ENCODE measurements at regions not wholly inside any gene's neighbourhood (a gene's known extent, or its start where the extent isn't known, plus 50 kb on each side); places are given as distances from the start of the nearest gene placed in this dataset.

DNA sequence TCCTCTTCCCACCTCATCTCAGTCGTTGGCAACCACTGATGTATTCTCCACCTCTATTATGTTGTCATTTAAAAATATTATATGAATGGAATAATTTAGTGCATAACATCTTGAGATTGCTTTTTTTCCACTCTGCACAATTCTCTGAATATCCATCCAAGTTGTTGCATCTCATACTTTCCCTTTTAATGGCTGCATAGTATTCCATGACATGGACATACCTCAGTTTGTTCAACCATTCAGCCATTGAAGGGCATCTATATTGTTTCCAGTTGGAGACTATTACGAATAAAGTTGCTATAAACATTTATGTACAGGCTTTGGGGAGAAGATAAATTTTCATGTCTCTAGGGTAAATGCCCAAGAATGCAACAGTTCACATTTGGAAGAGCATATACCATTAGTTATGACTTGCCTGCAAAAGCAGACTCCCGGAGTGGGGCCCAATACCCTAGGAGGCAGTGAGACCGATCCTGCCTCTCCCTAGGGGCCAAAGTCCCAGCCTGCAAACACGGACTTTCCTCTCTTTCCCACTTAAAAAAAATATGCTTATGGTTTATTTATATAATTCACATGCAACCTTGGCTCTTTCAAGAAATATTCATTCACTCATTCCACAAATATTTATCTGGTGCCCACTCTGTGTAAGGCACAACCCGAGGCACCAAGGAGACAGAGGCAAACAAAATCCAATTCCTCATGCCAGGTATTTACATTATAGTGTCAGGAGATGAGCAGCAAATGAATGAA, 227.0 kb upstream of the PMEPA1 start:
- Histone ChIP-seq H3K4me3 (no peak overlapping the region), H3K27me3 (ENCODE audit: low read depth) (no peaks in the 10 kb centered on the region), H3K36me3 (no peaks in the 10 kb centered on the region), H3K27ac (no peak overlapping the region), H3K9me3 (no peaks in the 10 kb centered on the region), H3K4me1 (peaks cover 6% of the 10 kb centered on the region)
- intact Hi-C loops (cut with DNase I), result no loop called here
- TF ChIP-seq, protein P1, sequence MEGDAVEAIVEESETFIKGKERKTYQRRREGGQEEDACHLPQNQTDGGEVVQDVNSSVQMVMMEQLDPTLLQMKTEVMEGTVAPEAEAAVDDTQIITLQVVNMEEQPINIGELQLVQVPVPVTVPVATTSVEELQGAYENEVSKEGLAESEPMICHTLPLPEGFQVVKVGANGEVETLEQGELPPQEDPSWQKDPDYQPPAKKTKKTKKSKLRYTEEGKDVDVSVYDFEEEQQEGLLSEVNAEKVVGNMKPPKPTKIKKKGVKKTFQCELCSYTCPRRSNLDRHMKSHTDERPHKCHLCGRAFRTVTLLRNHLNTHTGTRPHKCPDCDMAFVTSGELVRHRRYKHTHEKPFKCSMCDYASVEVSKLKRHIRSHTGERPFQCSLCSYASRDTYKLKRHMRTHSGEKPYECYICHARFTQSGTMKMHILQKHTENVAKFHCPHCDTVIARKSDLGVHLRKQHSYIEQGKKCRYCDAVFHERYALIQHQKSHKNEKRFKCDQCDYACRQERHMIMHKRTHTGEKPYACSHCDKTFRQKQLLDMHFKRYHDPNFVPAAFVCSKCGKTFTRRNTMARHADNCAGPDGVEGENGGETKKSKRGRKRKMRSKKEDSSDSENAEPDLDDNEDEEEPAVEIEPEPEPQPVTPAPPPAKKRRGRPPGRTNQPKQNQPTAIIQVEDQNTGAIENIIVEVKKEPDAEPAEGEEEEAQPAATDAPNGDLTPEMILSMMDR (IDR thresholded peaks at IDR 0.05), result no peak
- ATAC-seq (no peak), DNase-seq (no peak)

GRCh38 chr20:57934913-57935312, 225.1 kb upstream of the PMEPA1 start:
- no peaks in the 10 kb centered on the region for H3K9me3 ChIP-seq
- DNase-seq, result no peak
- no peak overlapping the region for H3K27ac ChIP-seq
- intact Hi-C loops (cut with DNase I), result no loop called here
- H3K4me3 ChIP-seq, result no peak overlapping the region
- no peaks in the 10 kb centered on the region for H3K36me3 ChIP-seq
- ATAC-seq, result no peak
- TF ChIP-seq, protein P1 (IDR thresholded peaks at IDR 0.05), result no peak
- H3K27me3 ChIP-seq (ENCODE audit: low read depth), result no peaks in the 10 kb centered on the region
- H3K4me1 ChIP-seq, result peaks cover 6% of the 10 kb centered on the region

- Histone ChIP-seq H3K27me3 (ENCODE audit: low read depth) (no peaks in the 10 kb centered on the region), H3K4me3 (no peak overlapping the region), H3K27ac (no peak overlapping the region), H3K4me1 (peaks cover 6% of the 10 kb centered on the region), H3K9me3 (no peaks in the 10 kb centered on the region), H3K36me3 (no peaks in the 10 kb centered on the region)
- ATAC-seq (no peak), DNase-seq (no peak)
- intact Hi-C loops (cut with DNase I), result no loop called here
- TF ChIP-seq, protein P1 (IDR thresholded peaks at IDR 0.05), result no peak
Observed at GRCh38 chr20:57934007-57934805, 224.4 kb upstream of the PMEPA1 start.

GRCh38 chr20:57932227-57932864, 222.5 kb upstream of the PMEPA1 start:
- DNase-seq (no peak), ATAC-seq (no peak)
- H3K9me3 ChIP-seq, result no peaks in the 10 kb centered on the region
- H3K4me3 ChIP-seq, result no peak overlapping the region
- no peaks in the 10 kb centered on the region for H3K36me3 ChIP-seq
- no peaks in the 10 kb centered on the region for H3K4me1 ChIP-seq
- intact Hi-C loops (cut with DNase I), result no loop called here
- H3K27ac ChIP-seq, result no peak overlapping the region
- no peaks in the 10 kb centered on the region for H3K27me3 ChIP-seq (ENCODE audit: low read depth)
- TF ChIP-seq, protein P1 (IDR thresholded peaks at IDR 0.05), result no peak

DNA sequence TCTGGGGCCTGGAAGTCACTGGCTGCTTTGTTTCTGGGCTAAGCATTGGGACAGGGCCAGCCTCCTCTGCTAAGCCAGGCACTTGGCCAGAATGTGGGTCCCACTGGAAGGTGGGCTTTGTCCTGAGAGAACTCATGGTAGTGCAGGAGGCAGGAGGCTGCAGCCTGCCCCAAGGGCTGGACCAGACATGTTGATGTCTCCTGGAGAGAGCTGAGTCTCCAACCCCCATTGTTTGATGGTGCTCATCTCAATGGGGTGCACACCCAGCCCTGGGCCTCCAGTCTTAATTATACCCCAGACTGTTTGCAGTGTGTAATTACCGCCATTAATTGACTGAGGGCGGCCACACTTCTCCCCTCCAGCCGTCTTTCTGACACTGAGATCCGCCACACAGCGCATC, 220.5 kb upstream of the PMEPA1 start:
- H3K4me1 ChIP-seq, result no peaks in the 10 kb centered on the region
- H3K9me3 ChIP-seq, result peaks cover 7% of the 10 kb centered on the region
- no peak overlapping the region for H3K27ac ChIP-seq
- intact Hi-C loops (cut with DNase I), result no loop called here
- ATAC-seq (no peak), DNase-seq (no peak)
- TF ChIP-seq, protein P1 (IDR thresholded peaks at IDR 0.05), result no peak
- H3K4me3 ChIP-seq, result no peak overlapping the region
- no peaks in the 10 kb centered on the region for H3K36me3 ChIP-seq
- no peaks in the 10 kb centered on the region for H3K27me3 ChIP-seq (ENCODE audit: low read depth)
